OCI-LY7 (cell line): ENCODE measurements at regions not wholly inside any gene's neighbourhood (a gene's known extent, or its start where the extent isn't known, plus 50 kb on each side); places are given as distances from the start of the nearest gene placed in this dataset.

ENCODE experiments used
- BruUV-seq: library from RNA; stranded (reverse); fragments of 400-500 nt; replicated peaks from 2 replicates; lab custom pipeline; 2021; lab: Mats Ljungman, UMichigan
- CTCF ChIA-PET: fragments of 300-600 bp; sonication (Branson Sonifier 250); formaldehyde crosslinking; loops from one replicate; lab custom pipeline; 2022; ENCODE audit warnings: antibody characterized with exemption; ENCODE audit not compliant: unreplicated experiment; lab: Charles Lee
- POLR2A ChIA-PET: fragments of 300-600 bp; sonication (Branson Sonifier 250); formaldehyde crosslinking; loops from one replicate; lab custom pipeline; 2022; ENCODE audit warnings: antibody characterized with exemption; lab: Charles Lee
- DNase-seq: peaks from one replicate; pipeline ENCODE4 v3.0.0-alpha.2; 2015; ENCODE audit warnings: low spot score
- H2AFZ ChIP-seq: fragments of 200-600 bp; sonication (generic), shearing (Covaris generic); 2 replicates; pipeline ENCODE4 v1.6.1; 2014; ENCODE audit warnings: mild to moderate bottlenecking, antibody characterized with exemption, low read length, moderate library complexity
- H3K27ac ChIP-seq: fragments of 200-600 bp; sonication (generic); 2 replicates; pipeline ENCODE4 v1.5.1; 2014; ENCODE audit warnings: mixed run types, low read depth, mild to moderate bottlenecking, moderate library complexity, low read length, inconsistent platforms; ENCODE audit not compliant: poor library complexity, severe bottlenecking
- H3K36me3 ChIP-seq: fragments of 200-600 bp; sonication (generic); 2 replicates; pipeline ENCODE4 v1.6.1; 2014; ENCODE audit warnings: mild to moderate bottlenecking, antibody characterized with exemption, low read length, moderate library complexity, mixed read lengths; ENCODE audit not compliant: insufficient read depth
- H3K4me1 ChIP-seq: fragments of 200-600 bp; sonication (generic); 2 replicates; pipeline ENCODE4 v1.5.1; 2014; ENCODE audit warnings: mild to moderate bottlenecking, low read length; ENCODE audit not compliant: insufficient read depth, poor library complexity, severe bottlenecking
- H3K4me2 ChIP-seq: fragments of 200-600 bp; sonication (generic); 2 replicates; pipeline ENCODE4 v1.6.1; 2014; ENCODE audit warnings: mild to moderate bottlenecking, low read length
- H3K4me3 ChIP-seq: fragments of 200-600 bp; sonication (generic); 2 replicates; pipeline ENCODE4 v1.5.1; 2014; ENCODE audit warnings: mild to moderate bottlenecking, low read depth, low read length; ENCODE audit not compliant: poor library complexity, severe bottlenecking
- H3K79me2 ChIP-seq: fragments of 200-600 bp; sonication (generic); 2 replicates; pipeline ENCODE4 v1.6.1; 2016; ENCODE audit warnings: low read depth, mild to moderate bottlenecking, low read length, moderate library complexity, mixed read lengths; ENCODE audit not compliant: insufficient read depth
- H3K9me2 ChIP-seq: fragments of 200-600 bp; sonication (generic); 2 replicates; pipeline ENCODE4 v1.6.1; 2016; ENCODE audit warnings: mild to moderate bottlenecking, low read length, mixed read lengths; ENCODE audit not compliant: insufficient read depth
- H3K9me3 ChIP-seq: fragments of 200-600 bp; sonication (generic); 2 replicates; pipeline ENCODE4 v1.6.1; 2014; ENCODE audit warnings: mild to moderate bottlenecking, mixed run types, low read length, mixed read lengths
- H4K20me1 ChIP-seq: fragments of 200-600 bp; sonication (generic); 2 replicates; pipeline ENCODE4 v1.6.1; 2014; ENCODE audit warnings: mild to moderate bottlenecking, antibody characterized with exemption, low read length, moderate library complexity, mixed read lengths; ENCODE audit not compliant: insufficient read depth
- CTCF ChIP-seq: fragments of 200-600 bp; sonication (generic); conservative IDR thresholded peaks from 2 replicates; pipeline ENCODE4 v1.5.1; 2014; ENCODE audit warnings: mild to moderate bottlenecking, antibody characterized with exemption, low read length, moderate library complexity, mixed read lengths
- EZH2phosphoT487 ChIP-seq: fragments of 200-600 bp; sonication (generic); IDR thresholded peaks from 2 replicates; pipeline ENCODE4 v1.6.1; 2018; ENCODE audit warnings: low read depth, borderline replicate concordance, mild to moderate bottlenecking, mixed run types, antibody characterized with exemption, low read length, moderate library complexity, mixed read lengths
- intact Hi-C: fragments of 100-400 bp; cut with micrococcal nuclease; formaldehyde crosslinking; loops from one replicate; pipeline ENCODE4 v1.10.0; 2022; ENCODE audit not compliant: unreplicated experiment

- no peak for DNase-seq
- Histone ChIP-seq H3K36me3 (no peaks in the 10 kb centered on the region), H3K9me2 (no peaks in the 10 kb centered on the region), H3K79me2 (no peaks in the 10 kb centered on the region), H4K20me1 (no peaks in the 10 kb centered on the region), H3K27ac (no peak overlapping the region), H2AFZ (no peak overlapping the region), H3K4me1 (no peaks in the 10 kb centered on the region), H3K4me3 (no peak overlapping the region), H3K9me3 (no peaks in the 10 kb centered on the region), H3K4me2 (no peak overlapping the region)
- ChIA-PET CTCF (no interaction called here), POLR2A (no interaction called here)
- no TSS peak for BruUV-seq
- TF ChIP-seq CTCF (no peak), EZH2phosphoT487 (no peak)
- intact Hi-C loops: no loop called here
Observed at GRCh38 chr7:85620936-85621685, 434.3 kb upstream of the SEMA3D start.

- intact Hi-C loops: no loop called here
- no peak for DNase-seq
- no peaks in the 10 kb centered on the region for H3K9me3 ChIP-seq
- H3K4me3 ChIP-seq: no peak overlapping the region
- no peak overlapping the region for H3K27ac ChIP-seq
- no peak for TF ChIP-seq CTCF
- no peak for TF ChIP-seq EZH2phosphoT487
- no peaks in the 10 kb centered on the region for H3K36me3 ChIP-seq
- ChIA-PET POLR2A (no interaction called here), CTCF (no interaction called here)
- H4K20me1 ChIP-seq: no peaks in the 10 kb centered on the region
- H3K4me2 ChIP-seq: no peak overlapping the region
- H3K79me2 ChIP-seq: no peaks in the 10 kb centered on the region
- no peak overlapping the region for H2AFZ ChIP-seq
- no peaks in the 10 kb centered on the region for H3K4me1 ChIP-seq
- H3K9me2 ChIP-seq: no peaks in the 10 kb centered on the region
- no TSS peak for BruUV-seq
Observed at GRCh38 chr7:85619236-85619635, 432.4 kb upstream of the SEMA3D start.

GRCh38 chr7:85614684-85615083 is 427.8 kb upstream of the SEMA3D start:
- CTCF ChIA-PET: no interaction called here

More at GRCh38 chr7:85614684-85615083, 427.8 kb upstream of the SEMA3D start:
- Histone ChIP-seq H3K36me3 (no peaks in the 10 kb centered on the region), H3K27ac (no peak overlapping the region), H3K4me2 (no peak overlapping the region), H3K4me3 (no peak overlapping the region), H3K79me2 (no peaks in the 10 kb centered on the region), H3K4me1 (no peaks in the 10 kb centered on the region), H2AFZ (no peak overlapping the region), H3K9me2 (0 out of 2 replicates have a peak, but pooled peaks cover 3% of the 10 kb centered on the region), H3K9me3 (no peaks in the 10 kb centered on the region), H4K20me1 (no peaks in the 10 kb centered on the region)
- DNase-seq: no peak
- intact Hi-C loops: no loop called here
- BruUV-seq: no TSS peak
- no peak for TF ChIP-seq EZH2phosphoT487
- no peak for TF ChIP-seq CTCF
- POLR2A ChIA-PET: no interaction called here
